Retina (tissue), 1 donor: ENCODE measurements at regions not wholly inside any gene's neighbourhood (a gene's known extent, or its start where the extent isn't known, plus 50 kb on each side); places are given as distances from the start of the nearest gene placed in this dataset.
"Not testable (repeated sequence)": the region's sequence is repeated elsewhere in the genome, so short reads cannot be mapped to it uniquely, and the experiment has no call there.

Source experiments
- DNase-seq: peaks from one replicate; pipeline ENCODE4 v3.0.0-alpha.2; 2016

DNA sequence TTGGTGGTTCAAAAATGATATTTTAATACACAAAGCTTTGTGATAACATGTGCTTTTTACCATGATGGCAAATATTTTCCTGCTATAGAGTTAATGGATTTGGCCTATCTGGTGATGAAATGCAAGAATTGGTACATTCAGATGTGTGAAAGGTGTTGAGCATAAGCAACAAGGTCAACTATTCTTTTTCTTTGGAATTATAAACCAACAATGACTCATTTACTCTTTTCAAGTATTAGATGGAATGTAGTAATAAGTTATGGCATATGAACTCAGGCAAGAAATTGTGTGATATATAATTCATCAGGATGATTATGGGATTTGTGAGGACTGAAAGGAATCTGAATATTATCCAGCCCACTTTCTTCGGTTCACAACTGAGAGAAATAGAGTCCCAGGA, 471.4 kb downstream of the ETNK1 start:
- no peak for DNase-seq

DNA sequence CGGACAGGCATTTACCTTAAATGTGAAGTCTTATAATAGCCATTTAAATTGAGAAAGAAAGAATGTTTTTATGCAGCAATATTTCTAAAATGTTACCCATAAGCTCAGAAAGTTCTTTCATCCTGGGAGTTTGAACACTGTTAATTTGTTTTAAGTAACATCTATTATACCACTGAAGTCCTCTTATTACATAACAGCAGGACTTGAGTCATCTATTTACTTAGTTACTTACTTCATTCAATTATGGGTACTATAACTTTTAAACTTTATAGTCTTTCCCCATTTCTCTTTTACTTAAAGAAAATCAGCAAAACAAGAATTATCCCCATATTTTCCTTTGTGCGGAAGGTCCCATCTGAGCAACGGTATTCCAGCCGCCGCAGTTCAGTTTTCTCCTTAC, 473.1 kb downstream of the ETNK1 start:
- no peak for DNase-seq

DNA sequence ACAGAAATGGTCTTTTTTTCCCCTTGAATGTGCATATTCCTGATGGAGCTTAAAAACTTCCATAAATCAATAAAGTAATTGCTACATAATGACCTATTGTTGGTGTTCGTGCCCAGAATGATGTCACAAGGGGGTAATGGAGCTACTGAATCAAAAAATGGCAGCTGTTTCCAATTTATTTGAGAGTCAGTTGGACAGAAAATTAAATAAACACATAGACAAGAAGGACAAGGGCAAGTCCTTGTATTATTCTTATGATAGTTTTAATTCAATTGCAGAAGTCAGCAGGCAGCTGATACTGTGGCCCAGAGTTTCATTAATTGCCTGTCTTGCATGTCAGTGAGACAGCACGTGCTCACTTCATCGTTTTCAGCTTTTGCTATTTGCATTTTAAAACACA, 473.5 kb downstream of the ETNK1 start:
- DNase-seq: no peak

DNA sequence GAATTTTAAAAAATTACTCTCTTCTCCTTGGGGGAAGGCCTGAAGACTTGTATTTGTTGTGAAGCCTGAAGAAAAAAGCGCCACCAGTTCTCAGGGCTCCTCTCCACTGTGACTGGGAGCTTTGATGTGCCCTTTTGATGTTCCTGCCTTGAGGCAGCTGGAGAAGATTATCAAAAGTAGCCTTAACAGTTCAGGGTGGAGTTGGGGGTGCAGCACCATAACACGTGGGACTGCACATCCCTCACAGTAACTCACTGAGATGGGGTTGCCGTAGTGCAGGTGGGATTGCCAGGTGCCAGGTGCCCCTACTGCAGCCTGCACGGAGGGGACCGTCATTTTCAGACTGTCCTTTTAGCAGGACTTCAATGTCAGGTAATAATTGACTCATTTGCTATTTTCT, 474.1 kb downstream of the ETNK1 start:
- DNase-seq: no peak

- DNase-seq: no peak
These were observed 474.6 kb downstream of the ETNK1 start for GRCh38 chr12:23099604-23100003.

GRCh38 chr12:23108957-23109356, 484.0 kb downstream of the ETNK1 start:
- no peak for DNase-seq

GRCh38 chr12:23113781-23114180, 488.8 kb downstream of the ETNK1 start:
- no peak for DNase-seq

- no peak for DNase-seq
These were observed 491.0 kb downstream of the ETNK1 start for GRCh38 chr12:23115984-23116383.

- DNase-seq: no peak
These were observed 501.8 kb downstream of the ETNK1 start for GRCh38 chr12:23126794-23127193.

- DNase-seq: no peak
These were observed 502.7 kb downstream of the ETNK1 start for GRCh38 chr12:23127701-23128100.

- no peak for DNase-seq
These were observed 503.5 kb downstream of the ETNK1 start for GRCh38 chr12:23128462-23128861.

GRCh38 chr12:23132357-23132756, 507.4 kb downstream of the ETNK1 start:
- DNase-seq: no peak

GRCh38 chr12:23133471-23133870, 508.5 kb downstream of the ETNK1 start:
- no peak for DNase-seq

- no peak for DNase-seq
These were observed 514.1 kb downstream of the ETNK1 start for GRCh38 chr12:23139026-23139425.

DNA sequence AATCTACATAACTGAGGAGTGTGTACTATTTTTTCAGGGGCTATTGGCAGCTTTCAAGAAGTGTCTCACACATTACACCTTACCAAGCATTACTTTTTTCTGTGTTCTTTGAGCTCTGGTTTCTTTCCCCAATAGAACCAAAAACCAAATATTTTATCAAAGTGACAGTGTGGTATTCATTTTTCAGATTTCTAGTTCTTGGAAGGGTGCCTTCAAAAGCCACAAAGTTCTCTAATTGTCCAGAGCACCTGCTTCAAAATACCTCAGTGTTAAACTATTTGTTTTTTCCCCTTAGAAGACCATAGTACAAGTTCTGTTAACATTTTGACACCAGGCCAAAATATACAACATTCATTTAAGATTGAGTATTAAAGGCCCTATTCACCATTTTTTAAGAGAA, 515.7 kb downstream of the ETNK1 start:
- DNase-seq: no peak

- no peak for DNase-seq
These were observed 516.4 kb downstream of the ETNK1 start for GRCh38 chr12:23141335-23141734.

GRCh38 chr12:23146070-23146469, 521.1 kb downstream of the ETNK1 start:
- DNase-seq: not testable (repeated sequence)

DNA sequence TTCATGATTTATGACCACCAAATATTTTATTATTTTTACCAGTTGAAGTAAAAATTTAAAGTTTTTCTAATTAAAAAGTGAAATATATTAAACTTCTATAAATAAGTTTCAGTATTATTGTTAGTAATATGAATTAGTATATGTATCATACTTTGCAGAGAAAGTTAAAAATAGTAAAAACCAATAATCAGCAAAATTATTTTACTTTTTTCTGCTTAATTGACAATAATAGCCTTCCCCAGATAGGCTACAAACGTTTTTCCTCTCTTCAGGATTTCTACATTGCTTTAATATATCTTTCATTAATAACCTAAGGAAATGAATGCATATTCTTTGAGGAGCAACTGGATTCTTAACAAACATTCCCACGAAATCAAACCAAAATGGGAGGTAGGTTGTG, 543.5 kb downstream of the ETNK1 start:
- DNase-seq: no peak

- no peak for DNase-seq
These were observed 544.2 kb downstream of the ETNK1 start for GRCh38 chr12:23169012-23169695.

- peak; percentile 29 for DNase-seq
These were observed 544.7 kb downstream of the ETNK1 start for GRCh38 chr12:23169696-23170013.

- no peak for DNase-seq
These were observed 549.9 kb downstream of the ETNK1 start for GRCh38 chr12:23174917-23175316.

GRCh38 chr12:23185346-23185745, 560.4 kb downstream of the ETNK1 start:
- DNase-seq: no peak

DNA sequence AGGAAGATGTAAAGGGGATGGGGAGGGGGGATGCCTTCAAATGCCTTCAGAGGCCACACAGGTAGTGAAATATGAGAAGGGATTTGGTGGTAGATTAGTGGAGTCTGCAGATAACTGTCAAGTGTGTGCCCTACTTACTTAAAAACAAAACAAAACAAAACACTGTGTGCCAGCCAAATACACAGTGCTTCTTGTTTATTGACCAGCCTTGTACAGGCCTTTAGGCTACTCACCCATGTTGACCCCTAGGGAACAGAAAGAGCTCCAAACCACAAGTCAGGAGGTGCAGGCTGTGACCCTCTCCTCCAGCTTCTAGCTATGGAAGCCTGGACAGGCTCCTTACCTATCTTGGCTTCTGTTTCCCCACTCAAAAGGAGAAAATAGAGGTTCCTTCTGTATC, 562.0 kb downstream of the ETNK1 start:
- DNase-seq: no peak

- DNase-seq: no peak
These were observed 568.6 kb downstream of the ETNK1 start for GRCh38 chr12:23193552-23193951.

DNA sequence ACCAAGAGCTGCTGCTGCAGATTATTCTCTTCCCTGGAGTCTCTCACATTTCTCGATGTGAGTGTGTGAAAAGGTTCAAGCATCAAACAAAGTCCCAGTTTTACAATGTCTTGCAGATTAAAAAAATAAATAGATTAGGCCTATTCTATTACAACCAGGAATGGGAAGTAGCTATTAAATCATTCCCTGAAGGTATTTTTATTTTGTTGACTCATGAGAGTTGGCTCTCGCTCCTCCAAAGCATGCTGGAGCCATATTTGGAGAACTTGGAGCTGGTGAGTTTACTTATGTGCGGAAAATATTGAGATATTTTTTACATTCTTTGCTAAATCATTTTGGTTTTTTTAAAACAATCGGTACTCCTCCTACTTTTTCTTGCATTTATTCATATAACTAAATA, 572.3 kb downstream of the ETNK1 start:
- DNase-seq: no peak

- DNase-seq: no peak
These were observed 577.8 kb downstream of the ETNK1 start for GRCh38 chr12:23202728-23203127.
